Stomach (tissue), 8 donors: ENCODE measurements at regions not wholly inside any gene's neighbourhood (a gene's known extent, or its start where the extent isn't known, plus 50 kb on each side); places are given as distances from the start of the nearest gene placed in this dataset.

ENCODE experiments used
- DNase-seq, 2 donors: peaks; one replicate each; pipeline versions ENCODE4 v3.0.0 to v3.0.0-alpha.2; 2013 to 2019
- H3K27ac ChIP-seq, 5 donors: fragments of 200-600 bp in 4 of 5; sonication (generic) in 4 of 5; one replicate each; pipeline ENCODE4 v1.5.1; 2013 to 2019; ENCODE audit warnings: mild to moderate bottlenecking in 1 of 5, moderate library complexity in 1 of 5
- H3K27me3 ChIP-seq, 3 donors: fragments of 200-600 bp; sonication (generic); one replicate each; pipeline ENCODE4 v1.5.1; 2017 to 2019; ENCODE audit warnings: mixed run types in 1 of 3
- H3K36me3 ChIP-seq, 4 donors: fragments of 200-600 bp; sonication (generic); 1 replicate in 3 of 4; 2 replicates in 1 of 4; pipeline ENCODE4 v1.5.1; 2016 to 2019
- H3K4me1 ChIP-seq, 4 donors: fragments of 200-600 bp; sonication (generic); one replicate each; pipeline ENCODE4 v1.5.1; 2016 to 2019
- H3K4me3 ChIP-seq, 4 donors: fragments of 200-600 bp; sonication (generic) in 3 of 4; one replicate each; pipeline ENCODE4 v1.5.1; 2016 to 2019; ENCODE audit warnings: mild to moderate bottlenecking in 1 of 4
- H3K9me3 ChIP-seq, 4 donors: fragments of 200-600 bp; sonication (generic); one replicate each; pipeline ENCODE4 v1.5.1; 2016 to 2019
- CTCF ChIP-seq, 7 experiments: fragments of 450-650 bp in 4 of 7; fragments of 200-600 bp in 3 of 7; sonication (generic) in 3 of 7; IDR thresholded peaks; one replicate each; pipeline ENCODE4 v1.5.1; 2016 to 2019; ENCODE audit warnings: antibody characterized with exemption in 7 of 7, control low read depth in 2 of 7, mild to moderate bottlenecking in 1 of 7
- EP300 ChIP-seq: sonication (generic); formaldehyde crosslinking; IDR thresholded peaks from one replicate; pipeline ENCODE4 v1.6.1; 2017; ENCODE audit warnings: antibody characterized with exemption
- POLR2A ChIP-seq, 4 donors: fragments of 450-650 bp; IDR thresholded peaks; one replicate each; pipeline ENCODE4 v1.6.1; 2016; ENCODE audit warnings: antibody characterized with exemption in 4 of 4, control low read depth in 2 of 4, mild to moderate bottlenecking in 1 of 4, moderate library complexity in 1 of 4
- POLR2AphosphoS5 ChIP-seq, 3 donors: sonication (generic); formaldehyde crosslinking; IDR thresholded peaks; one replicate each; pipeline ENCODE4 v1.6.1; 2016; ENCODE audit warnings: antibody characterized with exemption in 3 of 3
- WGBS, 5 donors: extraction: QIAGEN DNeasy Blood & Tissue Kit in 3 of 5; methylation state at CpG; one replicate each; pipeline versions ENCODE4 v1.1.5 to v1.1.7; 2013 to 2018; 5-methylcytosine and 5-hydroxymethylcytosine counted together
- intact Hi-C: fragments of 100-400 bp; cut with DNase I; formaldehyde crosslinking; loops from one replicate; pipeline ENCODE4 v1.15.1; 2023; ENCODE audit warnings: low total_unique reads
- donor health status: healthy with polysubstance abuse.
- donor health status: Bipolar disorder and iron deficiency.
- donor health status: healthy.

- H3K27ac ChIP-seq, result no peak overlapping the region
- H3K27me3 ChIP-seq, result no peaks in the 10 kb centered on the region
- no peaks in the 10 kb centered on the region for H3K4me1 ChIP-seq
- TF ChIP-seq POLR2A (IDR thresholded peaks at IDR 0.05) (no peak), CTCF (IDR thresholded peaks at IDR 0.05) (no peak), EP300 (no peak), POLR2AphosphoS5 (IDR thresholded peaks at IDR 0.05) (no peak)
- no peaks in the 10 kb centered on the region for H3K36me3 ChIP-seq
- 82 to 90% (median 87%) methylated on average over 1 of the region's 1 CpG for WGBS, 5 donors
- intact Hi-C loops, result no loop called here
- no peak for DNase-seq
- H3K4me3 ChIP-seq, result no peak overlapping the region
- no peaks in the 10 kb centered on the region for H3K9me3 ChIP-seq
These were observed 147.6 kb upstream of the MIR17HG start for GRCh38 chr13:91199866-91200265.

GRCh38 chr13:91200486-91200885 lies 147.0 kb upstream of the MIR17HG start:
- 71 to 87% (median 80%) methylated on average over 3 of the region's 3 CpGs for WGBS, 5 donors

GRCh38 chr13:91203430-91203829 lies 144.1 kb upstream of the MIR17HG start:
- Histone ChIP-seq H3K36me3 (no peaks in the 10 kb centered on the region), H3K4me1 (no peaks in the 10 kb centered on the region), H3K27me3 (no peaks in the 10 kb centered on the region), H3K4me3 (no peak overlapping the region), H3K9me3 (no peaks in the 10 kb centered on the region), H3K27ac (no peak overlapping the region)
- DNase-seq, result no peak
- TF ChIP-seq POLR2AphosphoS5 (IDR thresholded peaks at IDR 0.05), result no peak
- TF ChIP-seq CTCF (IDR thresholded peaks at IDR 0.05), result no peak
- TF ChIP-seq POLR2A (IDR thresholded peaks at IDR 0.05), result no peak
- no peak for TF ChIP-seq EP300
- WGBS, 5 donors, result 20 to 54% (median 41%) methylated on average over 1 of the region's 1 CpG
- intact Hi-C loops, result no loop called here

More at GRCh38 chr13:91200486-91200885, 147.0 kb upstream of the MIR17HG start:
- no peak for DNase-seq
- Histone ChIP-seq H3K36me3 (no peaks in the 10 kb centered on the region), H3K27ac (no peak overlapping the region), H3K9me3 (no peaks in the 10 kb centered on the region), H3K27me3 (no peaks in the 10 kb centered on the region), H3K4me3 (no peak overlapping the region), H3K4me1 (no peaks in the 10 kb centered on the region)
- intact Hi-C loops, result no loop called here
- TF ChIP-seq CTCF (IDR thresholded peaks at IDR 0.05), result no peak
- TF ChIP-seq POLR2A (IDR thresholded peaks at IDR 0.05), result no peak

- Histone ChIP-seq H3K4me3 (no peak overlapping the region), H3K9me3 (no peaks in the 10 kb centered on the region), H3K36me3 (no peaks in the 10 kb centered on the region), H3K27me3 (no peaks in the 10 kb centered on the region), H3K4me1 (no peaks in the 10 kb centered on the region), H3K27ac (no peak overlapping the region)
- DNase-seq, result no peak
- intact Hi-C loops, result no loop called here
- 58 to 75% (median 70%) methylated on average over 4 of the region's 4 CpGs for WGBS, 5 donors
- no peak for TF ChIP-seq POLR2AphosphoS5 (IDR thresholded peaks at IDR 0.05)
- TF ChIP-seq CTCF (IDR thresholded peaks at IDR 0.05), result no peak
- TF ChIP-seq EP300, result no peak
- no peak for TF ChIP-seq POLR2A (IDR thresholded peaks at IDR 0.05)
These were observed 140.2 kb upstream of the MIR17HG start for GRCh38 chr13:91207261-91207660.
